Duodenal mucosa (tissue), 2 donors: ENCODE measurements at regions not wholly inside any gene's neighbourhood (a gene's known extent, or its start where the extent isn't known, plus 50 kb on each side); places are given as distances from the start of the nearest gene placed in this dataset.

Source experiments
- H3K27ac ChIP-seq: one replicate; pipeline ENCODE4 v1.7.0; 2013; ENCODE audit warnings: low read depth, low read length
- H3K27me3 ChIP-seq, 2 donors: one replicate each; pipeline ENCODE4 v1.7.0; 2013; ENCODE audit warnings: low read length in 2 of 2, control low read depth in 1 of 2; ENCODE audit not compliant: insufficient read depth in 2 of 2, control insufficient read depth in 1 of 2
- H3K36me3 ChIP-seq, 2 donors: one replicate each; pipeline ENCODE4 v1.7.0; 2013; ENCODE audit warnings: low read length in 2 of 2, control low read depth in 1 of 2; ENCODE audit not compliant: insufficient read depth in 2 of 2, control insufficient read depth in 1 of 2
- H3K4me1 ChIP-seq, 2 donors: one replicate each; pipeline ENCODE4 v1.7.0; 2013; ENCODE audit warnings: low read length in 2 of 2, control low read depth in 1 of 2; ENCODE audit not compliant: insufficient read depth in 2 of 2, control insufficient read depth in 1 of 2
- H3K4me3 ChIP-seq, 2 donors: one replicate each; pipeline ENCODE4 v1.7.0; 2013; ENCODE audit warnings: low read length in 2 of 2, low read depth in 1 of 2
- H3K9ac ChIP-seq, 2 donors: one replicate each; pipeline ENCODE4 v1.7.0; 2013; ENCODE audit warnings: low read length in 2 of 2, low read depth in 1 of 2
- H3K9me3 ChIP-seq, 2 donors: one replicate each; pipeline ENCODE4 v1.7.0; 2013; ENCODE audit warnings: low read length in 2 of 2, control low read depth in 1 of 2; ENCODE audit not compliant: control insufficient read depth in 1 of 2

- Histone ChIP-seq H3K27ac (no peak overlapping the region), H3K9ac (no peak overlapping the region), H3K4me3 (no peak overlapping the region), H3K9me3 (no peaks in the 10 kb centered on the region), H3K36me3 (no peaks in the 10 kb centered on the region), H3K4me1 (peaks cover 5 to 10% of the 10 kb centered on the region in 2 donors), H3K27me3 (peaks cover 46 to 48% of the 10 kb centered on the region in 2 donors)
These were observed 87.6 kb upstream of the DISP3 start for GRCh38 chr1:11391327-11391726.

- H3K27ac ChIP-seq, result no peak overlapping the region
- no peaks in the 10 kb centered on the region for H3K9me3 ChIP-seq
- H3K4me1 ChIP-seq, result peaks cover 5 to 10% of the 10 kb centered on the region in 2 donors
- H3K27me3 ChIP-seq, result peaks cover 46% of the 10 kb centered on the region in 2 donors
- H3K9ac ChIP-seq, result no peak overlapping the region
- H3K36me3 ChIP-seq, result no peaks in the 10 kb centered on the region
- no peak overlapping the region for H3K4me3 ChIP-seq
These were observed 87.1 kb upstream of the DISP3 start for GRCh38 chr1:11391886-11392285.

GRCh38 chr1:11394592-11395245 is 84.2 kb upstream of the DISP3 start:
- Histone ChIP-seq H3K4me3 (no peak overlapping the region), H3K9me3 (no peaks in the 10 kb centered on the region), H3K4me1 (peaks cover 5 to 10% of the 10 kb centered on the region in 2 donors), H3K27ac (no peak overlapping the region), H3K9ac (no peak overlapping the region), H3K36me3 (no peaks in the 10 kb centered on the region), H3K27me3 (peaks cover 34 to 47% of the 10 kb centered on the region in 2 donors)

GRCh38 chr1:11395616-11396015 is 83.3 kb upstream of the DISP3 start:
- Histone ChIP-seq H3K27ac (no peak overlapping the region), H3K9me3 (no peaks in the 10 kb centered on the region), H3K27me3 (peaks cover 29 to 47% of the 10 kb centered on the region in 2 donors)

GRCh38 chr1:11397151-11397901 is 81.6 kb upstream of the DISP3 start:
- peaks cover 12 to 33% of the 10 kb centered on the region in 2 donors for H3K27me3 ChIP-seq
- no peak overlapping the region for H3K9ac ChIP-seq
- peaks cover 0 to 3% of the 10 kb centered on the region in 2 donors for H3K9me3 ChIP-seq
- H3K4me1 ChIP-seq, result peaks cover 5 to 10% of the 10 kb centered on the region in 2 donors
- H3K4me3 ChIP-seq, result no peak overlapping the region
- no peaks in the 10 kb centered on the region for H3K36me3 ChIP-seq
- H3K27ac ChIP-seq, result no peak overlapping the region

More at GRCh38 chr1:11395616-11396015, 83.3 kb upstream of the DISP3 start:
- H3K4me1 ChIP-seq, result peaks cover 5 to 10% of the 10 kb centered on the region in 2 donors
- no peaks in the 10 kb centered on the region for H3K36me3 ChIP-seq
- no peak overlapping the region for H3K9ac ChIP-seq
- H3K4me3 ChIP-seq, result no peak overlapping the region

GRCh38 chr1:11399250-11399649 is 79.7 kb upstream of the DISP3 start:
- peaks cover 7 to 26% of the 10 kb centered on the region in 2 donors for H3K27me3 ChIP-seq
- H3K4me3 ChIP-seq, result no peak overlapping the region
- H3K27ac ChIP-seq, result no peak overlapping the region

GRCh38 chr1:11400155-11400554 is 78.8 kb upstream of the DISP3 start:
- H3K9me3 ChIP-seq, result peaks cover 0 to 7% of the 10 kb centered on the region in 2 donors
- H3K27me3 ChIP-seq, result peaks cover 10 to 26% of the 10 kb centered on the region in 2 donors
- no peak overlapping the region for H3K9ac ChIP-seq
- no peak overlapping the region for H3K4me3 ChIP-seq
- peaks cover 2 to 8% of the 10 kb centered on the region in 2 donors for H3K4me1 ChIP-seq
- no peaks in the 10 kb centered on the region for H3K36me3 ChIP-seq
- no peak overlapping the region for H3K27ac ChIP-seq

More at GRCh38 chr1:11399250-11399649, 79.7 kb upstream of the DISP3 start:
- peaks cover 0 to 7% of the 10 kb centered on the region in 2 donors for H3K9me3 ChIP-seq
- no peaks in the 10 kb centered on the region for H3K36me3 ChIP-seq
- H3K4me1 ChIP-seq, result peaks cover 5 to 10% of the 10 kb centered on the region in 2 donors
- H3K9ac ChIP-seq, result no peak overlapping the region

- no peak overlapping the region for H3K9ac ChIP-seq
- H3K4me1 ChIP-seq, result peaks cover 0 to 3% of the 10 kb centered on the region in 2 donors
- peaks cover 9 to 23% of the 10 kb centered on the region in 2 donors for H3K27me3 ChIP-seq
- H3K27ac ChIP-seq, result no peak overlapping the region
- H3K36me3 ChIP-seq, result no peaks in the 10 kb centered on the region
- H3K9me3 ChIP-seq, result peaks cover 0 to 7% of the 10 kb centered on the region in 2 donors
- no peak overlapping the region for H3K4me3 ChIP-seq
These were observed 78.4 kb upstream of the DISP3 start for GRCh38 chr1:11400567-11400966.

GRCh38 chr1:11406845-11407244 is 72.1 kb upstream of the DISP3 start:
- H3K9ac ChIP-seq, result no peak overlapping the region
- no peak overlapping the region for H3K4me3 ChIP-seq
- peaks cover 0 to 7% of the 10 kb centered on the region in 2 donors for H3K9me3 ChIP-seq
- H3K4me1 ChIP-seq, result no peaks in the 10 kb centered on the region
- no peak overlapping the region for H3K27ac ChIP-seq
- H3K27me3 ChIP-seq, result peaks cover 3 to 9% of the 10 kb centered on the region in 2 donors
- no peaks in the 10 kb centered on the region for H3K36me3 ChIP-seq

- Histone ChIP-seq H3K4me3 (no peak overlapping the region), H3K27ac (no peak overlapping the region), H3K9me3 (peaks cover 0 to 2% of the 10 kb centered on the region in 2 donors), H3K27me3 (peaks cover 3 to 10% of the 10 kb centered on the region in 2 donors), H3K4me1 (no peaks in the 10 kb centered on the region), H3K36me3 (no peaks in the 10 kb centered on the region), H3K9ac (no peak overlapping the region)
These were observed 71.5 kb upstream of the DISP3 start for GRCh38 chr1:11407301-11407994.
